ENCODE measurements at regions not wholly inside any gene's neighbourhood (a gene's known extent, or its start where the extent isn't known, plus 50 kb on each side); places are given as distances from the start of the nearest gene placed in this dataset.

GRCh38 chr2:107448160-107448559 lies 378.5 kb upstream of the RGPD4 start:
- in situ Hi-C loops (cut with HindIII; ENCODE audit: low pct_ligation_motif_present, low sequenced_read_pairs) = no loop called here
- no peaks in the 10 kb centered on the region for H3K27me3 ChIP-seq (replicated peaks)

GRCh38 chr2:107461301-107461700 lies 365.4 kb upstream of the RGPD4 start:
- no peaks in the 10 kb centered on the region for H3K36me3 ChIP-seq (replicated peaks)
- TF ChIP-seq CTCF (IDR thresholded peaks at IDR 0.05; ENCODE audit: low read depth, low read length, missing control alignments) = no peak
- no peak for DNase-seq
- H3K4me3 ChIP-seq (ENCODE audit: low read depth, low read length) = no peak overlapping the region
- in situ Hi-C loops (cut with HindIII; ENCODE audit: low pct_ligation_motif_present, low sequenced_read_pairs) = no loop called here
- no peak overlapping the region for H3K27ac ChIP-seq
- H3K27me3 ChIP-seq (replicated peaks) = no peaks in the 10 kb centered on the region

More at GRCh38 chr2:107448160-107448559, 378.5 kb upstream of the RGPD4 start:
- H3K36me3 ChIP-seq (replicated peaks) = no peaks in the 10 kb centered on the region
- TF ChIP-seq CTCF (IDR thresholded peaks at IDR 0.05; ENCODE audit: low read depth, low read length, missing control alignments) = no peak
- H3K27ac ChIP-seq = no peak overlapping the region
- DNase-seq = no peak
- H3K4me3 ChIP-seq (ENCODE audit: low read depth, low read length) = no peak overlapping the region

GRCh38 chr2:107462181-107462580 lies 364.5 kb upstream of the RGPD4 start:
- no peak for TF ChIP-seq CTCF (IDR thresholded peaks at IDR 0.05; ENCODE audit: low read depth, low read length, missing control alignments)
- no peak for DNase-seq
- H3K36me3 ChIP-seq (replicated peaks) = no peaks in the 10 kb centered on the region
- no peak overlapping the region for H3K27ac ChIP-seq
- in situ Hi-C loops (cut with HindIII; ENCODE audit: low pct_ligation_motif_present, low sequenced_read_pairs) = no loop called here
- no peaks in the 10 kb centered on the region for H3K27me3 ChIP-seq (replicated peaks)
- H3K4me3 ChIP-seq (ENCODE audit: low read depth, low read length) = no peak overlapping the region

GRCh38 chr2:107466241-107466640 lies 360.5 kb upstream of the RGPD4 start:
- no peak for TF ChIP-seq CTCF (IDR thresholded peaks at IDR 0.05; ENCODE audit: low read depth, low read length, missing control alignments)
- in situ Hi-C loops (cut with HindIII; ENCODE audit: low pct_ligation_motif_present, low sequenced_read_pairs) = no loop called here
- no peak overlapping the region for H3K27ac ChIP-seq

GRCh38 chr2:107466984-107467773 lies 359.5 kb upstream of the RGPD4 start:
- no peak for TF ChIP-seq CTCF (IDR thresholded peaks at IDR 0.05; ENCODE audit: low read depth, low read length, missing control alignments)
- in situ Hi-C loops (cut with HindIII; ENCODE audit: low pct_ligation_motif_present, low sequenced_read_pairs) = no loop called here
- Histone ChIP-seq H3K36me3 (replicated peaks) (no peaks in the 10 kb centered on the region), H3K27me3 (replicated peaks) (no peaks in the 10 kb centered on the region), H3K27ac (no peak overlapping the region), H3K4me3 (ENCODE audit: low read depth, low read length) (no peak overlapping the region)
- no peak for DNase-seq

More at GRCh38 chr2:107466241-107466640, 360.5 kb upstream of the RGPD4 start:
- H3K27me3 ChIP-seq (replicated peaks) = no peaks in the 10 kb centered on the region
- H3K36me3 ChIP-seq (replicated peaks) = no peaks in the 10 kb centered on the region
- no peak overlapping the region for H3K4me3 ChIP-seq (ENCODE audit: low read depth, low read length)
- no peak for DNase-seq

All from brain microvascular endothelial cell (primary cell).